HL-60 (cell line): ENCODE measurements at regions not wholly inside any gene's neighbourhood (a gene's known extent, or its start where the extent isn't known, plus 50 kb on each side); places are given as distances from the start of the nearest gene placed in this dataset.

Experiments
- CTCF ChIP-seq: IDR thresholded peaks from one replicate; pipeline ENCODE4 v1.5.1; 2011; ENCODE audit warnings: low read length, control low read depth, inconsistent platforms; ENCODE audit not compliant: insufficient read depth
- REST ChIP-seq: IDR thresholded peaks from 2 replicates; pipeline ENCODE4 v1.6.1; 2012; ENCODE audit warnings: low read depth; ENCODE audit not compliant: insufficient replicate concordance

- TF ChIP-seq CTCF (no peak), REST (no peak)
Measured at GRCh38 chr9:107213561-107214028, 69.5 kb upstream of the RAD23B start.
